ENCODE measurements at regions not wholly inside any gene's neighbourhood (a gene's known extent, or its start where the extent isn't known, plus 50 kb on each side); places are given as distances from the start of the nearest gene placed in this dataset.

DNA sequence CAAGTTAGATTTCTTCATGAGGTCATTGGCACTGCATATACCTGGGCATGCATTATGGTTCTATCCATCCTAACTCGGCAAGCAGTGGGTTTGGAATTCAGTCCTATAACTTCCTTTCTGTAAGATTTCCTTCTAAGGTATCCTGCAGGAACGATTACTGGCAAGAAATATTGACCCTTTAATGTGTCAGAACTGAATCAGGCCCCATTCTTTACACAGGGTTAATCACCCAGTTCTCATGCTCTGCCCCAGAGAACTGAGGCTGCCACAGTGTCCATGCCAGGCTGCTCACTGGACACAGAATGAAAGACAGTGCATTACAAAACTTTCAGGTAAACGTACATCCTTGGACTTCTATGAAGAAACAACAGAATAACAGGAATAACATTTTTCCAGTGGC lies 108.9 kb downstream of the RPL22L1 start:
- Histone ChIP-seq H3K27me3 (no peaks in the 10 kb centered on the region), H3K4me1 (no peaks in the 10 kb centered on the region), H3K27ac (no peak overlapping the region), H3K9me3 (no peaks in the 10 kb centered on the region), H3K4me3 (no peak overlapping the region), H3K36me3 (no peaks in the 10 kb centered on the region)
- intact Hi-C loops (cut with DNase I; ENCODE audit: low total_unique reads): no loop called here
- no peak for DNase-seq
- TF ChIP-seq POLR2A (IDR thresholded peaks at IDR 0.05): no peak
- TF ChIP-seq, protein P1, sequence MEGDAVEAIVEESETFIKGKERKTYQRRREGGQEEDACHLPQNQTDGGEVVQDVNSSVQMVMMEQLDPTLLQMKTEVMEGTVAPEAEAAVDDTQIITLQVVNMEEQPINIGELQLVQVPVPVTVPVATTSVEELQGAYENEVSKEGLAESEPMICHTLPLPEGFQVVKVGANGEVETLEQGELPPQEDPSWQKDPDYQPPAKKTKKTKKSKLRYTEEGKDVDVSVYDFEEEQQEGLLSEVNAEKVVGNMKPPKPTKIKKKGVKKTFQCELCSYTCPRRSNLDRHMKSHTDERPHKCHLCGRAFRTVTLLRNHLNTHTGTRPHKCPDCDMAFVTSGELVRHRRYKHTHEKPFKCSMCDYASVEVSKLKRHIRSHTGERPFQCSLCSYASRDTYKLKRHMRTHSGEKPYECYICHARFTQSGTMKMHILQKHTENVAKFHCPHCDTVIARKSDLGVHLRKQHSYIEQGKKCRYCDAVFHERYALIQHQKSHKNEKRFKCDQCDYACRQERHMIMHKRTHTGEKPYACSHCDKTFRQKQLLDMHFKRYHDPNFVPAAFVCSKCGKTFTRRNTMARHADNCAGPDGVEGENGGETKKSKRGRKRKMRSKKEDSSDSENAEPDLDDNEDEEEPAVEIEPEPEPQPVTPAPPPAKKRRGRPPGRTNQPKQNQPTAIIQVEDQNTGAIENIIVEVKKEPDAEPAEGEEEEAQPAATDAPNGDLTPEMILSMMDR (IDR thresholded peaks at IDR 0.05): no peak

- Histone ChIP-seq H3K4me3 (no peak overlapping the region), H3K27me3 (no peaks in the 10 kb centered on the region), H3K36me3 (no peaks in the 10 kb centered on the region), H3K4me1 (no peaks in the 10 kb centered on the region), H3K9me3 (no peaks in the 10 kb centered on the region), H3K27ac (no peak overlapping the region)
- intact Hi-C loops (cut with DNase I; ENCODE audit: low total_unique reads): no loop called here
- DNase-seq: no peak
- TF ChIP-seq, protein P1 (IDR thresholded peaks at IDR 0.05): no peak
- TF ChIP-seq POLR2A (IDR thresholded peaks at IDR 0.05): no peak
These were observed 109.8 kb downstream of the RPL22L1 start for GRCh38 chr3:170760174-170760526.

DNA sequence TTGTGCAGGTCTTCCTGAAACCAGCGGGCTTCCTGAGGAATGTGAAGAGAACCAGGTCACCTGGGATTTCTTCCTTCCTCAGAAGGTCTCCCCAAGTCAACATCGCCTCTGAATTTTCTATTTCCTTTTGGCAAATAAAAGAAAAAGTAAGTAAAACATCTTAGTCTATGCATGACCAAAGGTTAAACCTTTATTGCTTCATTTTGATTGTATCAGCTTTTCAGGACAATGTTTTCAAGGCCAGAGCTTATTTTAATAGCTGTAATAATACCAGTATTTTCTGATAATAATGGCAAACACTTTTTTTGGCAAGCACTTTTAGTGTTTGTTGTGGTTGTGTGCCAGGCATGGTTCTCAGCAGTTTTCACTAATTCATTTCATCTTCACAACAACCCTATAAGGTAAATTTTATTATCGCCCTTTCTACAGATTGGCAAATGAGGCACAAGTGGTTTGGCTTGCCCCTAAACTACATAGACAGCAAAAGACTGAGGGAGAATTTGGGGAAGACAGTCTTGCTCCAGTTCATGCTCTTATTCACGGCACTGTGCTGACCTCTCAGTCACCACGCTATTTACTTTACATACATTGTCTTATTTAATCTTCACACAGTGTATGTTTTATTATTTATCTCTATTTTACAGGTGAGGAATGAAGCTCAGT lies 110.4 kb downstream of the RPL22L1 start:
- Histone ChIP-seq H3K4me3 (no peak overlapping the region), H3K9me3 (no peaks in the 10 kb centered on the region), H3K36me3 (no peaks in the 10 kb centered on the region), H3K27me3 (no peaks in the 10 kb centered on the region), H3K4me1 (no peaks in the 10 kb centered on the region), H3K27ac (no peak overlapping the region)
- no peak for TF ChIP-seq POLR2A (IDR thresholded peaks at IDR 0.05)
- TF ChIP-seq, protein P1 (IDR thresholded peaks at IDR 0.05): no peak
- intact Hi-C loops (cut with DNase I; ENCODE audit: low total_unique reads): no loop called here
- DNase-seq: no peak

GRCh38 chr3:170757038-170757437 lies 113.0 kb downstream of the RPL22L1 start:
- DNase-seq: no peak
- Histone ChIP-seq H3K36me3 (no peaks in the 10 kb centered on the region), H3K4me3 (no peak overlapping the region), H3K27me3 (no peaks in the 10 kb centered on the region), H3K4me1 (no peaks in the 10 kb centered on the region), H3K27ac (no peak overlapping the region), H3K9me3 (no peaks in the 10 kb centered on the region)
- TF ChIP-seq POLR2A (IDR thresholded peaks at IDR 0.05): no peak
- TF ChIP-seq, protein P1 (IDR thresholded peaks at IDR 0.05): no peak
- intact Hi-C loops (cut with DNase I; ENCODE audit: low total_unique reads): no loop called here

- no peak overlapping the region for H3K27ac ChIP-seq
- H3K27me3 ChIP-seq: no peaks in the 10 kb centered on the region
- intact Hi-C loops (cut with DNase I; ENCODE audit: low total_unique reads): no loop called here
- TF ChIP-seq, protein P1 (IDR thresholded peaks at IDR 0.05): no peak
- TF ChIP-seq POLR2A (IDR thresholded peaks at IDR 0.05): no peak
- no peak for DNase-seq
- no peaks in the 10 kb centered on the region for H3K9me3 ChIP-seq
- H3K4me1 ChIP-seq: no peaks in the 10 kb centered on the region
- no peak overlapping the region for H3K4me3 ChIP-seq
- no peaks in the 10 kb centered on the region for H3K36me3 ChIP-seq
These were observed 115.7 kb downstream of the RPL22L1 start for GRCh38 chr3:170754311-170754693.

Data from uterus (tissue), 3 donors.